DND-41 (cell line): ENCODE measurements at regions not wholly inside any gene's neighbourhood (a gene's known extent, or its start where the extent isn't known, plus 50 kb on each side); places are given as distances from the start of the nearest gene placed in this dataset.

Experiments
- ATAC-seq: fragments of 200-7000 bp; cut with Tn5 transposase; 3 replicates; pipeline ENCODE4 v1.9.1; 2021; ENCODE audit warnings: low read depth; ENCODE audit not compliant: insufficient read depth
- DNase-seq: peaks from one replicate; pipeline ENCODE4 v3.0.0-alpha.2; 2020
- H2AFZ ChIP-seq: 2 replicates; pipeline ENCODE4 v1.6.0; 2012; ENCODE audit warnings: low read depth, low read length
- H3K27ac ChIP-seq: 2 replicates; pipeline ENCODE4 v1.5.1; 2012; ENCODE audit warnings: low read length, inconsistent platforms
- H3K27me3 ChIP-seq: fragments of 200-600 bp; sonication (generic); 2 replicates; pipeline ENCODE4 v1.6.0; 2012; ENCODE audit warnings: low read length, mild to moderate bottlenecking, inconsistent platforms; ENCODE audit not compliant: insufficient read depth, poor library complexity
- H3K36me3 ChIP-seq: 2 replicates; pipeline ENCODE4 v1.5.1; 2012; ENCODE audit warnings: low read length, inconsistent platforms; ENCODE audit not compliant: insufficient read depth
- H3K4me1 ChIP-seq: 2 replicates; pipeline ENCODE4 v1.5.1; 2012; ENCODE audit warnings: mild to moderate bottlenecking, low read length; ENCODE audit not compliant: insufficient read depth
- H3K4me2 ChIP-seq: 2 replicates; pipeline ENCODE4 v1.6.0; 2012; ENCODE audit warnings: mild to moderate bottlenecking, moderate library complexity, low read length, inconsistent platforms; ENCODE audit not compliant: insufficient read depth
- H3K4me3 ChIP-seq, 2 experiments: fragments of 200-600 bp in 1 of 2; shearing (Covaris generic) in 1 of 2; 2 replicates each; pipeline ENCODE4 v1.5.1; 2012 to 2016; ENCODE audit warnings: inconsistent platforms in 2 of 2, low read length in 2 of 2, mild to moderate bottlenecking in 2 of 2, low read depth in 1 of 2, moderate library complexity in 1 of 2
- H3K79me2 ChIP-seq: 2 replicates; pipeline ENCODE4 v1.6.0; 2012; ENCODE audit warnings: low read length, inconsistent platforms; ENCODE audit not compliant: insufficient read depth
- H3K9ac ChIP-seq: 2 replicates; pipeline ENCODE4 v1.6.0; 2012; ENCODE audit warnings: low read depth, mild to moderate bottlenecking, inconsistent platforms, low read length, moderate library complexity
- H3K9me3 ChIP-seq: 2 replicates; pipeline ENCODE4 v1.5.1; 2012; ENCODE audit warnings: low read length, moderate library complexity, mild to moderate bottlenecking, inconsistent platforms; ENCODE audit not compliant: insufficient read depth, severe bottlenecking
- H4K20me1 ChIP-seq: 2 replicates; pipeline ENCODE4 v1.6.0; 2012; ENCODE audit warnings: low read length; ENCODE audit not compliant: insufficient read depth
- CTCF ChIP-seq: IDR thresholded peaks from 2 replicates; pipeline ENCODE4 v1.5.1; 2012; ENCODE audit warnings: borderline replicate concordance, low read length, moderate library complexity, mild to moderate bottlenecking; ENCODE audit not compliant: poor library complexity, severe bottlenecking; ENCODE audit errors: extremely low read depth
- EZH2 ChIP-seq: IDR thresholded peaks from 3 replicates; pipeline ENCODE4 v1.6.1; 2012; ENCODE audit warnings: borderline replicate concordance, low read depth, mild to moderate bottlenecking, moderate library complexity, low read length, inconsistent platforms; ENCODE audit not compliant: severe bottlenecking

- no peaks in the 10 kb centered on the region for H3K9me3 ChIP-seq
- no peaks in the 10 kb centered on the region for H4K20me1 ChIP-seq
- H3K27ac ChIP-seq, result no peak overlapping the region
- no peak overlapping the region for H3K9ac ChIP-seq
- H2AFZ ChIP-seq, result no peak overlapping the region
- no peaks in the 10 kb centered on the region for H3K27me3 ChIP-seq
- H3K4me3 ChIP-seq, result no peak overlapping the region
- H3K79me2 ChIP-seq, result no peaks in the 10 kb centered on the region
- no peak for ATAC-seq
- TF ChIP-seq EZH2 (no peak), CTCF (no peak)
- DNase-seq, result no peak
- no peak overlapping the region for H3K4me2 ChIP-seq
- H3K36me3 ChIP-seq, result no peaks in the 10 kb centered on the region
- no peaks in the 10 kb centered on the region for H3K4me1 ChIP-seq
Observed at GRCh38 chr16:61385392-61386071, 650.7 kb downstream of the CDH8 start.

GRCh38 chr16:61382435-61382834 is 653.8 kb downstream of the CDH8 start:
- no peaks in the 10 kb centered on the region for H3K79me2 ChIP-seq
- no peaks in the 10 kb centered on the region for H4K20me1 ChIP-seq
- H3K4me2 ChIP-seq, result no peak overlapping the region
- no peak overlapping the region for H2AFZ ChIP-seq
- H3K9ac ChIP-seq, result no peak overlapping the region
- DNase-seq, result no peak
- ATAC-seq, result no peak
- H3K27me3 ChIP-seq, result no peaks in the 10 kb centered on the region
- H3K9me3 ChIP-seq, result no peaks in the 10 kb centered on the region
- no peaks in the 10 kb centered on the region for H3K4me1 ChIP-seq
- TF ChIP-seq CTCF, result no peak
- TF ChIP-seq EZH2, result no peak
- H3K36me3 ChIP-seq, result no peaks in the 10 kb centered on the region
- H3K4me3 ChIP-seq, result no peak overlapping the region
- no peak overlapping the region for H3K27ac ChIP-seq

GRCh38 chr16:61379311-61379710 is 656.9 kb downstream of the CDH8 start:
- Histone ChIP-seq H3K4me1 (no peaks in the 10 kb centered on the region), H3K27ac (no peak overlapping the region), H3K9ac (no peak overlapping the region), H3K79me2 (no peaks in the 10 kb centered on the region), H3K9me3 (no peaks in the 10 kb centered on the region), H3K4me2 (no peak overlapping the region), H4K20me1 (no peaks in the 10 kb centered on the region), H2AFZ (no peak overlapping the region), H3K4me3 (no peak overlapping the region), H3K36me3 (no peaks in the 10 kb centered on the region), H3K27me3 (no peaks in the 10 kb centered on the region)
- TF ChIP-seq CTCF, result no peak
- no peak for TF ChIP-seq EZH2
- no peak for ATAC-seq
- no peak for DNase-seq
